Stimulated activated CD4-positive, alpha-beta T cell treated with anti-CD3 and anti-CD28 coated beads, Interleukin-1b, Interleukin-23, amount 100 ng/mL, for 48 hours (primary cell): ENCODE measurements at regions not wholly inside any gene's neighbourhood (a gene's known extent, or its start where the extent isn't known, plus 50 kb on each side); places are given as distances from the start of the nearest gene placed in this dataset.

ENCODE experiments used
- DNase-seq: peaks from one replicate; pipeline ENCODE4 v3.0.0-alpha.2; 2020

- no peak for DNase-seq
These were observed 205.5 kb upstream of the ARSJ start for GRCh38 chr4:114184901-114185300.

GRCh38 chr4:114187592-114187991 lies 208.1 kb upstream of the ARSJ start:
- DNase-seq, result no peak

- DNase-seq, result no peak
These were observed 212.0 kb upstream of the ARSJ start for GRCh38 chr4:114191496-114191895.

- DNase-seq, result no peak
These were observed 213.4 kb upstream of the ARSJ start for GRCh38 chr4:114192854-114193253.

GRCh38 chr4:114193624-114194399 lies 214.4 kb upstream of the ARSJ start:
- DNase-seq, result no peak

GRCh38 chr4:114196606-114197005 lies 217.2 kb upstream of the ARSJ start:
- DNase-seq, result no peak

- no peak for DNase-seq
These were observed 220.6 kb upstream of the ARSJ start for GRCh38 chr4:114200026-114200425.

- no peak for DNase-seq
These were observed 225.8 kb upstream of the ARSJ start for GRCh38 chr4:114205261-114205660.

GRCh38 chr4:114208574-114209151 lies 229.2 kb upstream of the ARSJ start:
- DNase-seq, result no peak

GRCh38 chr4:114209584-114209983 lies 230.1 kb upstream of the ARSJ start:
- DNase-seq, result no peak

- DNase-seq, result no peak
These were observed 232.1 kb upstream of the ARSJ start for GRCh38 chr4:114211556-114211955.

GRCh38 chr4:114217150-114217817 lies 237.8 kb upstream of the ARSJ start:
- no peak for DNase-seq

- no peak for DNase-seq
These were observed 244.1 kb upstream of the ARSJ start for GRCh38 chr4:114223580-114223979.

GRCh38 chr4:114225436-114225835 lies 246.0 kb upstream of the ARSJ start:
- DNase-seq, result no peak

GRCh38 chr4:114226179-114226578 lies 246.7 kb upstream of the ARSJ start:
- DNase-seq, result no peak

GRCh38 chr4:114226968-114227760 lies 247.7 kb upstream of the ARSJ start:
- DNase-seq, result no peak

GRCh38 chr4:114229706-114230105 lies 250.3 kb upstream of the ARSJ start:
- DNase-seq, result no peak

GRCh38 chr4:114236171-114236769 lies 256.8 kb upstream of the ARSJ start:
- DNase-seq, result no peak

- no peak for DNase-seq
These were observed 258.6 kb upstream of the ARSJ start for GRCh38 chr4:114237997-114238396.

GRCh38 chr4:114249561-114249960 lies 270.1 kb upstream of the ARSJ start:
- no peak for DNase-seq

- no peak for DNase-seq
These were observed 270.5 kb upstream of the ARSJ start for GRCh38 chr4:114249976-114250375.

- no peak for DNase-seq
These were observed 271.0 kb upstream of the ARSJ start for GRCh38 chr4:114250439-114250891.

GRCh38 chr4:114251020-114251419 lies 271.6 kb upstream of the ARSJ start:
- DNase-seq, result no peak
